Loucy (cell line): ENCODE measurements at regions not wholly inside any gene's neighbourhood (a gene's known extent, or its start where the extent isn't known, plus 50 kb on each side); places are given as distances from the start of the nearest gene placed in this dataset.

Experiments
- EZH2phosphoT487 ChIP-seq: fragments of 200-600 bp; IDR thresholded peaks from 2 replicates; pipeline ENCODE4 v1.6.1; 2018; ENCODE audit warnings: antibody characterized with exemption, mild to moderate bottlenecking, moderate library complexity, borderline replicate concordance
- TF ChIP-seq, protein P1 (sequence below): fragments of 200-600 bp; sonication (generic); conservative IDR thresholded peaks from 2 replicates; pipeline ENCODE4 v1.5.1; 2014; ENCODE audit warnings: mild to moderate bottlenecking, antibody characterized with exemption, low read length

DNA sequence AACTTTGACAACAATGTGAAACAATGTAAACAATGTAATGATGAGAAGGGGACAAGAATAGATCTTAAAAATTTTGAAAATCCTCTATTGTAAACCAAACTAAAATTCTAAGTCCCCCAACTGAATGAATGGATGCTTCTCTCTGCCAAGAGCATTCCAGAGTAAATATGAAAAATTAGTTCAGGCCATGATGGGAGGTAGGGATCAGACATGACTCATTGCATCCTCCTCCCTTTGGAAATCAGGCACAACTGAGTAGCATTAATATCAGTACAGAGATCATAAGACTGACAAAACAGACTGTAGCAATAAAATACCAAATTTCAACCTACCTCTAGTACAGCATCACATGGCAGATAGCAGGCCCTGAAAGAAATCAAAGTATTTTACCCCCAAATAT, 559.9 kb downstream of the C12orf50 start:
- TF ChIP-seq, protein P1, sequence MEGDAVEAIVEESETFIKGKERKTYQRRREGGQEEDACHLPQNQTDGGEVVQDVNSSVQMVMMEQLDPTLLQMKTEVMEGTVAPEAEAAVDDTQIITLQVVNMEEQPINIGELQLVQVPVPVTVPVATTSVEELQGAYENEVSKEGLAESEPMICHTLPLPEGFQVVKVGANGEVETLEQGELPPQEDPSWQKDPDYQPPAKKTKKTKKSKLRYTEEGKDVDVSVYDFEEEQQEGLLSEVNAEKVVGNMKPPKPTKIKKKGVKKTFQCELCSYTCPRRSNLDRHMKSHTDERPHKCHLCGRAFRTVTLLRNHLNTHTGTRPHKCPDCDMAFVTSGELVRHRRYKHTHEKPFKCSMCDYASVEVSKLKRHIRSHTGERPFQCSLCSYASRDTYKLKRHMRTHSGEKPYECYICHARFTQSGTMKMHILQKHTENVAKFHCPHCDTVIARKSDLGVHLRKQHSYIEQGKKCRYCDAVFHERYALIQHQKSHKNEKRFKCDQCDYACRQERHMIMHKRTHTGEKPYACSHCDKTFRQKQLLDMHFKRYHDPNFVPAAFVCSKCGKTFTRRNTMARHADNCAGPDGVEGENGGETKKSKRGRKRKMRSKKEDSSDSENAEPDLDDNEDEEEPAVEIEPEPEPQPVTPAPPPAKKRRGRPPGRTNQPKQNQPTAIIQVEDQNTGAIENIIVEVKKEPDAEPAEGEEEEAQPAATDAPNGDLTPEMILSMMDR = no peak
- no peak for TF ChIP-seq EZH2phosphoT487
